ENCODE measurements at regions not wholly inside any gene's neighbourhood (a gene's known extent, or its start where the extent isn't known, plus 50 kb on each side); places are given as distances from the start of the nearest gene placed in this dataset.

GRCh38 chr10:49243610-49244283 lies 55.2 kb upstream of the C10orf71 start:
- TF ChIP-seq CTCF (IDR thresholded peaks at IDR 0.05), result no peak
- no peak for DNase-seq (ENCODE audit: low spot score)
- peaks cover 17% of the 10 kb centered on the region for H3K27me3 Mint-ChIP-seq (ENCODE audit: low read depth)
- no peak overlapping the region for H3K27ac Mint-ChIP-seq (ENCODE audit: unreplicated experiment)
- no peaks in the 10 kb centered on the region for H3K4me1 Mint-ChIP-seq (ENCODE audit: low read depth)
- peaks cover 3% of the 10 kb centered on the region for H3K9me3 Mint-ChIP-seq (ENCODE audit: low read depth)
- H3K4me3 Mint-ChIP-seq (ENCODE audit: unreplicated experiment), result no peak overlapping the region
- no peaks in the 10 kb centered on the region for H3K36me3 Mint-ChIP-seq (ENCODE audit: low read depth)

GRCh38 chr10:49243139-49243538 lies 54.9 kb upstream of the TMEM273 start:
- H3K36me3 Mint-ChIP-seq (ENCODE audit: low read depth), result no peaks in the 10 kb centered on the region

GRCh38 chr10:49242604-49243003 lies 54.4 kb upstream of the TMEM273 start:
- Mint-ChIP-seq H3K27me3 (ENCODE audit: low read depth) (peaks cover 11% of the 10 kb centered on the region), H3K36me3 (ENCODE audit: low read depth) (no peaks in the 10 kb centered on the region), H3K9me3 (ENCODE audit: low read depth) (peaks cover 3% of the 10 kb centered on the region), H3K4me3 (ENCODE audit: unreplicated experiment) (no peak overlapping the region), H3K27ac (ENCODE audit: unreplicated experiment) (no peak overlapping the region), H3K4me1 (ENCODE audit: low read depth) (no peaks in the 10 kb centered on the region)
- no peak for TF ChIP-seq CTCF (IDR thresholded peaks at IDR 0.05)
- DNase-seq (ENCODE audit: low spot score), result peak; percentile 75

More at GRCh38 chr10:49243139-49243538, 54.9 kb upstream of the TMEM273 start:
- H3K4me3 Mint-ChIP-seq (ENCODE audit: unreplicated experiment), result no peak overlapping the region
- no peak for TF ChIP-seq CTCF (IDR thresholded peaks at IDR 0.05)
- H3K27ac Mint-ChIP-seq (ENCODE audit: unreplicated experiment), result no peak overlapping the region
- H3K27me3 Mint-ChIP-seq (ENCODE audit: low read depth), result peaks cover 14% of the 10 kb centered on the region
- no peaks in the 10 kb centered on the region for H3K4me1 Mint-ChIP-seq (ENCODE audit: low read depth)
- H3K9me3 Mint-ChIP-seq (ENCODE audit: low read depth), result peaks cover 3% of the 10 kb centered on the region
- no peak for DNase-seq (ENCODE audit: low spot score)

GRCh38 chr10:49241385-49241784 lies 53.2 kb upstream of the TMEM273 start:
- H3K36me3 Mint-ChIP-seq (ENCODE audit: low read depth), result no peaks in the 10 kb centered on the region
- peaks cover 9% of the 10 kb centered on the region for H3K27me3 Mint-ChIP-seq (ENCODE audit: low read depth)
- no peaks in the 10 kb centered on the region for H3K9me3 Mint-ChIP-seq (ENCODE audit: low read depth)
- no peak for TF ChIP-seq CTCF (IDR thresholded peaks at IDR 0.05)
- H3K4me3 Mint-ChIP-seq (ENCODE audit: unreplicated experiment), result no peak overlapping the region
- H3K4me1 Mint-ChIP-seq (ENCODE audit: low read depth), result no peaks in the 10 kb centered on the region
- no peak for DNase-seq (ENCODE audit: low spot score)
- no peak overlapping the region for H3K27ac Mint-ChIP-seq (ENCODE audit: unreplicated experiment)

- no peak overlapping the region for H3K27ac Mint-ChIP-seq (ENCODE audit: unreplicated experiment)
- H3K36me3 Mint-ChIP-seq (ENCODE audit: low read depth), result no peaks in the 10 kb centered on the region
- no peaks in the 10 kb centered on the region for H3K9me3 Mint-ChIP-seq (ENCODE audit: low read depth)
- H3K4me1 Mint-ChIP-seq (ENCODE audit: low read depth), result no peaks in the 10 kb centered on the region
- no peak for TF ChIP-seq CTCF (IDR thresholded peaks at IDR 0.05)
- DNase-seq (ENCODE audit: low spot score), result no peak
- peaks cover 10% of the 10 kb centered on the region for H3K27me3 Mint-ChIP-seq (ENCODE audit: low read depth)
- H3K4me3 Mint-ChIP-seq (ENCODE audit: unreplicated experiment), result no peak overlapping the region
Measured at GRCh38 chr10:49240946-49241345, 52.8 kb upstream of the TMEM273 start.
